Activated naive CD4-positive, alpha-beta T cell treated with anti-CD3 and anti-CD28 coated beads, Interleukin-2, amount 10 ng/mL, durations not matched to agents 7 days and 5 days (primary cell): ENCODE measurements at regions not wholly inside any gene's neighbourhood (a gene's known extent, or its start where the extent isn't known, plus 50 kb on each side); places are given as distances from the start of the nearest gene placed in this dataset.

Experiments
- CTCF ChIA-PET: fragments of 350-600 bp; sonication (Branson Sonifier 250); formaldehyde crosslinking; loops from one replicate; lab custom pipeline; 2021; ENCODE audit warnings: antibody characterized with exemption; lab: Charles Lee
- DNase-seq: peaks from one replicate; pipeline ENCODE4 v3.0.0-alpha.2; 2020
- H3K27ac Mint-ChIP-seq: one replicate; pipeline ENCODE4 v1.8.0; 2021; ENCODE audit warnings: mild to moderate bottlenecking, moderate library complexity, mixed read lengths
- H3K27me3 Mint-ChIP-seq: one replicate; pipeline ENCODE4 v1.8.0; 2021; ENCODE audit warnings: mild to moderate bottlenecking, mixed read lengths
- H3K36me3 Mint-ChIP-seq: one replicate; pipeline ENCODE4 v1.8.0; 2021; ENCODE audit warnings: mixed read lengths
- H3K4me1 Mint-ChIP-seq: one replicate; pipeline ENCODE4 v1.8.0; 2021; ENCODE audit warnings: mixed read lengths
- H3K4me3 Mint-ChIP-seq: one replicate; pipeline ENCODE4 v1.8.0; 2021; ENCODE audit warnings: mild to moderate bottlenecking, moderate library complexity, mixed read lengths
- H3K9me3 Mint-ChIP-seq: one replicate; pipeline ENCODE4 v1.8.0; 2021; ENCODE audit warnings: mixed read lengths

DNA sequence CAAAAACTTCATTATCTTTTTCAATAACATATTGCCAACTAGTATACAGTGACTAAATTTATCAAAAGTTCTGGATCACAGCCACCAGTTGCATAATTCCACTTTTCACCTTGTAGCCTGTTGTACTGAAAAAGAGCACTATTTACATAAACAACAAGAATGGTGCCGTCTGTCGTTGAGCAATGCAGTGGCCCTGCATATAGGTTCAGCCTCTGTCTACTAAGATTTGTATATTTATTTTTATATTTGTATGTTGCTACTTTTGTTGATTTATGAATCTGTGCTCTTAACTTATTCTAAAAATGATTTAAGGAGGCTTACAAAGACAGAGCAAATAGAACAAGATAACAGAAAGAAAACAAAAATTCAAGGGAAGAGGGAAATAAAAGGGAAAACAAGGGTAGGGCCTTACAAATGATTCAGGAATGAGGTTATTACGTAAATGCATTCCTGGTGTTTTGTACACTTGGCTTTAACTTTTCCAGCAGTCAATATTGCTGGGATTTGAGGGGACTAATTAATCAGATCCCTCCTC, 257.6 kb upstream of the STT3B start:
- Mint-ChIP-seq H3K27me3 (peaks cover 1% of the 10 kb centered on the region), H3K4me3 (no peak overlapping the region), H3K9me3 (no peaks in the 10 kb centered on the region), H3K4me1 (peaks cover 13% of the 10 kb centered on the region), H3K27ac (no peak overlapping the region), H3K36me3 (peaks cover 2% of the 10 kb centered on the region)
- CTCF ChIA-PET, result interaction anchor here (1.1 kb wide), 1 partner anchor 12 kb away, joined by 3 read pairs; no protein-coding TSS in a partner anchor
- no peak for DNase-seq

- Mint-ChIP-seq H3K27ac (no peak overlapping the region), H3K4me3 (no peak overlapping the region), H3K36me3 (peaks cover 2% of the 10 kb centered on the region), H3K9me3 (peaks cover 4% of the 10 kb centered on the region), H3K4me1 (peaks cover 13% of the 10 kb centered on the region), H3K27me3 (no peaks in the 10 kb centered on the region)
- CTCF ChIA-PET, result no interaction called here
- DNase-seq, result no peak
Observed at GRCh38 chr3:31275583-31275982, 257.1 kb upstream of the STT3B start.

GRCh38 chr3:31277582-31277981, 255.1 kb upstream of the STT3B start:
- CTCF ChIA-PET, result no interaction called here
- no peaks in the 10 kb centered on the region for H3K27me3 Mint-ChIP-seq
- peaks cover 13% of the 10 kb centered on the region for H3K4me1 Mint-ChIP-seq
- no peak overlapping the region for H3K27ac Mint-ChIP-seq
- no peak for DNase-seq
- H3K4me3 Mint-ChIP-seq, result no peak overlapping the region
- H3K9me3 Mint-ChIP-seq, result peaks cover 8% of the 10 kb centered on the region
- no peaks in the 10 kb centered on the region for H3K36me3 Mint-ChIP-seq

DNA sequence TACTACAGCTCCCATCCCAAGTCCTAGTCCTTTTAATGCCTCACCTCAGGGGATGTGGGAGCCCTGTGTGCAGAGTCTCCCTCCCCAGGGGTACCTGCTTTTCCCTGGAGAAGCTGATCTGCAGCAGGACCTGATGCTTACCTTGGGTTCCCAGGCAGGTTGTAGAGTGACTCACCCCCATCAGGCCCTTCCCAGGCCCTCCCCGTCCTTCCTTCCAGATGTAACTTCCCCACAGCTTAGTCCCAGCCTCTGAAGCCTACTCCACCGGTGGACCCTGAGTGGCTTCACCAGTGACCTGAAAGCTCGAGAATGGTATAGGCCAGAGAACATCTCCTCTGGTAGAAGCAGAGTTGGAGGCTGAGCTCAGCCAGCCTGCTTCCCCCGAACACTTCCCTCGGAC, 254.2 kb upstream of the STT3B start:
- no peaks in the 10 kb centered on the region for H3K36me3 Mint-ChIP-seq
- DNase-seq, result no peak
- H3K4me3 Mint-ChIP-seq, result no peak overlapping the region
- H3K27me3 Mint-ChIP-seq, result no peaks in the 10 kb centered on the region
- peaks cover 13% of the 10 kb centered on the region for H3K4me1 Mint-ChIP-seq
- CTCF ChIA-PET, result no interaction called here
- H3K27ac Mint-ChIP-seq, result no peak overlapping the region
- H3K9me3 Mint-ChIP-seq, result peaks cover 8% of the 10 kb centered on the region

DNA sequence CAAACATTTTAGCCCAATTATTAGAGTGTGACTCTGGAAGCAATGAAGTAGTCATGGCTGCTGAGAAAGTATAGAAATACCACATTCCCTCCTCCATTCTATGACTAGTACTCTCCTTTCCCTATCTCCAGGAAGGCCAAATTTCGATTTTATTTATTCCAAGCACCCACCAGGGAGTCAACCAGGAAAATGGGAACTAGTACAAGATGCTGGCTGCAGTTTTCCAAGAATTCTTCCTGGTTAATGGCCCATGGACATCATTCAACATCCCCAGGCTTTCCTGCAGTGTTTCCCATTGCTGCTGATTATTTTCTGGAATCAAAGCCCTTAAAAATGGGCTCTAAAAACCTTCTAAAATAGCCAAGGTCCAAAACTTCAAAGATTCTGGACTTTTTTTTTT, 247.9 kb upstream of the STT3B start:
- no peak overlapping the region for H3K27ac Mint-ChIP-seq
- H3K27me3 Mint-ChIP-seq, result no peaks in the 10 kb centered on the region
- CTCF ChIA-PET, result interaction anchor here (0.8 kb wide), 1 partner anchor 39 kb away, joined by 3 read pairs; no protein-coding TSS in a partner anchor
- H3K9me3 Mint-ChIP-seq, result peaks cover 10% of the 10 kb centered on the region
- peaks cover 9% of the 10 kb centered on the region for H3K36me3 Mint-ChIP-seq
- H3K4me1 Mint-ChIP-seq, result peaks cover 23% of the 10 kb centered on the region
- no peak overlapping the region for H3K4me3 Mint-ChIP-seq
- DNase-seq, result no peak

GRCh38 chr3:31285833-31286486, 246.8 kb upstream of the STT3B start:
- Mint-ChIP-seq H3K27me3 (no peaks in the 10 kb centered on the region), H3K27ac (no peak overlapping the region), H3K9me3 (peaks cover 9% of the 10 kb centered on the region), H3K36me3 (peaks cover 9% of the 10 kb centered on the region), H3K4me3 (no peak overlapping the region), H3K4me1 (peaks cover 33% of the 10 kb centered on the region)
- DNase-seq, result no peak
- CTCF ChIA-PET, result no interaction called here

DNA sequence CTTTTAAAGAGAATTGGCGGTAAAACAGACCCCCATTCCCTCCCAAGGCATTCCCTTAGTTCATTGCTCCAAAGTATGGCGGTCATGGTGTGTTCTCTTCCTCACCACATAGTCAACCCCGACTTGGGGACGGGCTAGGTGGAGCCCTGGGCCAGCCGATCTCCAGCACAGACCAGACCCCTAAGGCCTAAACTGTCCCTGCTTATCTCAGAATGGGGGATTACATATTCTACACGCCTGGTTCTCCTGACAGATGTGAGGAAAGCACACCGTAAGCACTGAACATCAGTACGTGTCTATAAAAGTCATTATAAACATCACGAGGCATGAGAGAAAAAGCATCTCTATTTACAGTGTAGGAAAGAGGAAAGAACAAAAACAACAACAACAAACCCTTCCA, 244.5 kb upstream of the STT3B start:
- Mint-ChIP-seq H3K36me3 (peaks cover 9% of the 10 kb centered on the region), H3K4me1 (peaks cover 33% of the 10 kb centered on the region), H3K9me3 (peaks cover 5% of the 10 kb centered on the region), H3K27ac (peak overlapping the region; percentile 85), H3K4me3 (no peak overlapping the region), H3K27me3 (no peaks in the 10 kb centered on the region)
- DNase-seq, result no peak
- CTCF ChIA-PET, result no interaction called here

GRCh38 chr3:31288641-31289100, 244.1 kb upstream of the STT3B start:
- peaks cover 5% of the 10 kb centered on the region for H3K9me3 Mint-ChIP-seq
- H3K27me3 Mint-ChIP-seq, result no peaks in the 10 kb centered on the region
- H3K4me3 Mint-ChIP-seq, result no peak overlapping the region
- peaks cover 33% of the 10 kb centered on the region for H3K4me1 Mint-ChIP-seq
- CTCF ChIA-PET, result no interaction called here
- peak; percentile 66 for DNase-seq
- peak overlapping the region; percentile 85 for H3K27ac Mint-ChIP-seq
- peaks cover 9% of the 10 kb centered on the region for H3K36me3 Mint-ChIP-seq

DNA sequence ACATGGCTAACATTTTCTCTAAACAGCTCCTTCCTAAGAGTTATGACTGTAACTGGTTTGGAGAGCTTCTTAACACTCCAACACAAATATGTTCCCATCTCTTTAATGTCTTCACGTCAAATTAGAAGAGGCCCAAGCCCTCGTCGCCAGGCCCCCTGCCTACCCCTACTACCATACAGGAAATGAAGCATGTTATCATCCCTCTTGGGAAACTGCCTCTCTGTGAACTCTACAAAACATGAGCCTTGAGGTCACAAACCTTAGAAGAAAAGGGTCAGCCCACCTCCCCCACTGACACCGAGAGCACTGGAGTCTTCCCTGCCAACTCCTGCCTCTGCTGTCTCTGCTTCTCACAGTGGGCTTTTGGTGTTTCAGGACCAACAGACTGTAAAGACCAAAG, 243.1 kb upstream of the STT3B start:
- Mint-ChIP-seq H3K9me3 (peaks cover 5% of the 10 kb centered on the region), H3K36me3 (peaks cover 9% of the 10 kb centered on the region), H3K4me3 (no peak overlapping the region), H3K27ac (peak overlapping the region; percentile 78), H3K4me1 (peaks cover 33% of the 10 kb centered on the region), H3K27me3 (no peaks in the 10 kb centered on the region)
- CTCF ChIA-PET, result no interaction called here
- no peak for DNase-seq

GRCh38 chr3:31290046-31290445, 242.7 kb upstream of the STT3B start:
- Mint-ChIP-seq H3K9me3 (peaks cover 5% of the 10 kb centered on the region), H3K4me1 (peaks cover 33% of the 10 kb centered on the region), H3K4me3 (no peak overlapping the region), H3K27ac (no peak overlapping the region), H3K36me3 (peaks cover 9% of the 10 kb centered on the region), H3K27me3 (no peaks in the 10 kb centered on the region)
- CTCF ChIA-PET, result no interaction called here
- no peak for DNase-seq

- peaks cover 8% of the 10 kb centered on the region for H3K9me3 Mint-ChIP-seq
- peaks cover 7% of the 10 kb centered on the region for H3K36me3 Mint-ChIP-seq
- H3K27ac Mint-ChIP-seq, result no peak overlapping the region
- no peaks in the 10 kb centered on the region for H3K27me3 Mint-ChIP-seq
- no peak overlapping the region for H3K4me3 Mint-ChIP-seq
- peaks cover 33% of the 10 kb centered on the region for H3K4me1 Mint-ChIP-seq
- CTCF ChIA-PET, result no interaction called here
- DNase-seq, result no peak
Observed at GRCh38 chr3:31291818-31292217, 240.9 kb upstream of the STT3B start.

DNA sequence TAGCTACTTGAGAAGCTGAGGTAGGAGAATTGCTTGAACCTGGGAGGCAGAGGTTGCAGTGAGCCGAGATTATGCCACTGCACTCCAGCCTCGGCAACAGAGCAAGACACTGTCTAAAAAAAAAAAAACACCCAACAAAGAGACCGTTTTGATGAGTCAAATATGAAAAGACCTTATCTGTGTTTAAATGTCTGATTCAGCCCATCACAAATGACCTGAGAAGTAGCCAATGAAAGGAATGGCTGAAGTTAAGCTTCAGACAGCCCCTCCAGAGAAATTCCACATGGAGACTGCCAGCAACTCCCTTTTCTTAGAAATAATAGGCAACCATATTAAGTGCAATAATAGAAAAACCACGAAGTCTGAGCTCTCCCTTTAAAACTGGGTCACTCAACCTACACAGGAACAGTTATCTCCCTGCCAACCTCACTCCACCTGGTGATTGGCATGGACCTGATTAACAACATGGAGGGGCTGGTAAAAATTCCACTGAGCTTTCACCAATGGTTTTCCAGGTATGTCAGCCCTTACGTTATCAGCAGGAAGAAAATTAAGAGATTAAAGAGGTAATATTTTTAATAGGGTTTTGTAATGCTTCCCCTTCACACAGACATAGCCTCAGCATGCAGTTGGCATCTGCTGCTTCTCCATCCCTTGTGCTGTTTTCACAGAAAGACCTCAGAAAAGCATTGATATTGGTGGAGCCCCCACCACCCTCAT, 238.1 kb upstream of the STT3B start:
- Mint-ChIP-seq H3K36me3 (peaks cover 3% of the 10 kb centered on the region), H3K4me3 (no peak overlapping the region), H3K27me3 (no peaks in the 10 kb centered on the region), H3K27ac (no peak overlapping the region), H3K9me3 (peaks cover 23% of the 10 kb centered on the region), H3K4me1 (peaks cover 13% of the 10 kb centered on the region)
- CTCF ChIA-PET, result no interaction called here
- DNase-seq, result no peak

- Mint-ChIP-seq H3K36me3 (peaks cover 3% of the 10 kb centered on the region), H3K9me3 (peaks cover 25% of the 10 kb centered on the region), H3K27ac (no peak overlapping the region), H3K27me3 (no peaks in the 10 kb centered on the region), H3K4me1 (peaks cover 6% of the 10 kb centered on the region), H3K4me3 (no peak overlapping the region)
- CTCF ChIA-PET, result no interaction called here
- no peak for DNase-seq
Observed at GRCh38 chr3:31295150-31295765, 237.5 kb upstream of the STT3B start.

DNA sequence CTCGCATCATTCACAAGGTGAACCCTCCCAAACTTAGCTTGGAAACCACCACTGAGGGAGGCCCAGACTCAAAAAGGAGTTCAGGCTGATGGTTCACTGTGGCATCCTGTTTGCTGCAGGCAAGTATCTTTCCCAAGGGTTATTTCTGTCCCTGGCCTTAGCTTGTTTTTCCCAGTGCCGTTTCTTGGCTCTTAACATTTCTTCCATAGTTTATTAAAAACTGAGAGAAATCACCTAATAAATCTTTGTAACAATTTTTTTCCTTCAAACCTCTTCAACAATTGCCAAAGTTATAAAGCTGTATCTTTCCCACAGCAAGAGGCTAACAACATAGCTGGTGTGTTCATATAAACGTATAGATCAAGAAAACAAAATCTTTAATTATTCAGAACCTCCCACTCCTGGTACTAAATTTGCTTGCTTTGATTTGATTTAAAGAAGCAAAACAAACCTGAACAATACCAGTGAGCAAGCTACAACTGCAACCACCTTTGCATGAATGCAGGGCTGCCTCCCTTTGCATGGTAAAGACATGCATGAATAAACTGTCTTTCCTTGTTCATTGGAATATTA, 234.9 kb upstream of the STT3B start:
- CTCF ChIA-PET, result interaction anchor here (1.3 kb wide), 1 partner anchor 22 kb away, joined by 3 read pairs; no protein-coding TSS in a partner anchor
- DNase-seq, result no peak

More for the DNA sequence above, 234.9 kb upstream of the STT3B start:
- Mint-ChIP-seq H3K27me3 (no peaks in the 10 kb centered on the region), H3K36me3 (peaks cover 3% of the 10 kb centered on the region), H3K4me3 (no peak overlapping the region), H3K27ac (no peak overlapping the region), H3K9me3 (peaks cover 24% of the 10 kb centered on the region), H3K4me1 (no peaks in the 10 kb centered on the region)
